ENCODE measurements at regions not wholly inside any gene's neighbourhood (a gene's known extent, or its start where the extent isn't known, plus 50 kb on each side); places are given as distances from the start of the nearest gene placed in this dataset.

- DNase-seq, result no peak
- no peak for TF ChIP-seq EZH2phosphoT487 (IDR thresholded peaks at IDR 0.05; ENCODE audit: borderline replicate concordance, low read depth)
- no peak for TF ChIP-seq FOXM1 (IDR thresholded peaks at IDR 0.05; ENCODE audit: low read depth)
- ChIA-PET CTCF (interaction anchor here (0.6 to 1.6 kb wide), 3 partner anchors 16 to 1883 kb away, joined by 3 read pairs; no protein-coding TSS in a partner anchor), POLR2A (no interaction called here)
- H3F3A ChIP-seq (replicated peaks; ENCODE audit: insufficient read depth), result no peaks in the 10 kb centered on the region
- no peaks in the 10 kb centered on the region for H3K27me3 ChIP-seq (ENCODE audit: insufficient read depth)
- no peaks in the 10 kb centered on the region for H3K36me3 ChIP-seq (replicated peaks in 1 of 2; ENCODE audit: control insufficient read depth in 1 of 2, insufficient read depth in 2 of 2, low read length in 1 of 2)
- no peak overlapping the region for H2AFZ ChIP-seq (ENCODE audit: low read depth)
- no peaks in the 10 kb centered on the region for H3K9me3 ChIP-seq
- no peaks in the 10 kb centered on the region for H3K9me2 ChIP-seq
- H3K27ac ChIP-seq (ENCODE audit: low read depth in 2 of 2, low read length in 1 of 2), result no peak overlapping the region
- H3K4me2 ChIP-seq, result no peak overlapping the region
- H3K4me1 ChIP-seq (ENCODE audit: control insufficient read depth in 1 of 2, insufficient read depth in 2 of 2, low read depth in 1 of 2, low read length in 1 of 2), result peaks cover 0 to 2% of the 10 kb centered on the region in 2 experiments; a peak in 2 of 4 replicates
- H3K9ac ChIP-seq, result no peak overlapping the region
- H3K4me3 ChIP-seq (ENCODE audit: low read depth in 2 of 2, low read length in 1 of 2), result no peak overlapping the region
- H3K79me2 ChIP-seq (ENCODE audit: insufficient read depth), result no peaks in the 10 kb centered on the region
- no peaks in the 10 kb centered on the region for H4K20me1 ChIP-seq (ENCODE audit: insufficient read depth)
- WGBS (ENCODE audit: low lambda C conversion rate), result 21% methylated on average over 1 of the region's 1 CpG
Measured at GRCh38 chr3:176798680-176799079, 398.6 kb downstream of the TBL1XR1 start.

- TF ChIP-seq EP300 (IDR thresholded peaks at IDR 0.05; ENCODE audit: borderline replicate concordance in 1 of 2, low read depth in 1 of 2, low read length in 1 of 2) (no peak), IRF3 (IDR thresholded peaks at IDR 0.05; ENCODE audit: low read depth, low read length) (no peak), FOXJ3 (CRISPR knock-in tag; IDR thresholded peaks at IDR 0.05) (no peak), MXI1 (IDR thresholded peaks at IDR 0.05; ENCODE audit: low read depth, low read length) (no peak), POLR2AphosphoS5 (IDR thresholded peaks at IDR 0.05; ENCODE audit: low read depth, low read length) (no peak), RFX5 (IDR thresholded peaks at IDR 0.05; ENCODE audit: low read length) (no peak), NRF1 (IDR thresholded peaks at IDR 0.05; ENCODE audit: low read depth, low read length) (no peak), FOSL2 (IDR thresholded peaks at IDR 0.05; ENCODE audit: borderline replicate concordance, low read depth) (no peak), ELF1 (IDR thresholded peaks at IDR 0.05) (no peak), USF2 (IDR thresholded peaks at IDR 0.05; ENCODE audit: borderline replicate concordance, low read depth, low read length) (no peak), RCOR1 (IDR thresholded peaks at IDR 0.05; ENCODE audit: low read length) (no peak), CTCF (IDR thresholded peaks at IDR 0.05) (no peak), JUND (IDR thresholded peaks at IDR 0.05) (no peak), NFIC (IDR thresholded peaks at IDR 0.05; ENCODE audit: borderline replicate concordance) (no peak), CHD2 (IDR thresholded peaks at IDR 0.05; ENCODE audit: low read length, partially characterized antibody) (no peak), PBX3 (IDR thresholded peaks at IDR 0.05) (no peak), EZH2phosphoT487 (IDR thresholded peaks at IDR 0.05; ENCODE audit: borderline replicate concordance, low read depth) (no peak), GATA2 (CRISPR knock-in tag; IDR thresholded peaks at IDR 0.05) (no peak), ZBTB33 (IDR thresholded peaks at IDR 0.05; ENCODE audit: borderline replicate concordance, low read depth) (no peak), YY1 (IDR thresholded peaks at IDR 0.05; ENCODE audit: low read depth) (no peak)
- H3K4me2 ChIP-seq, result no peak overlapping the region
- H3K4me1 ChIP-seq (ENCODE audit: control insufficient read depth in 1 of 2, insufficient read depth in 2 of 2, low read depth in 1 of 2, low read length in 1 of 2), result peaks cover 0 to 2% of the 10 kb centered on the region in 2 experiments; a peak in 2 of 4 replicates
- no peak overlapping the region for H3K9ac ChIP-seq
- no peaks in the 10 kb centered on the region for H3K9me2 ChIP-seq
- no peaks in the 10 kb centered on the region for H3F3A ChIP-seq (replicated peaks; ENCODE audit: insufficient read depth)
- H3K27ac ChIP-seq (ENCODE audit: low read depth in 2 of 2, low read length in 1 of 2), result no peak overlapping the region
- no peak overlapping the region for H3K4me3 ChIP-seq (ENCODE audit: low read depth in 2 of 2, low read length in 1 of 2)
- H2AFZ ChIP-seq (ENCODE audit: low read depth), result no peak overlapping the region
- no peaks in the 10 kb centered on the region for H3K27me3 ChIP-seq (ENCODE audit: insufficient read depth)
- no peaks in the 10 kb centered on the region for H3K79me2 ChIP-seq (ENCODE audit: insufficient read depth)
- H3K9me3 ChIP-seq, result no peaks in the 10 kb centered on the region
- H3K36me3 ChIP-seq (replicated peaks in 1 of 2; ENCODE audit: control insufficient read depth in 1 of 2, insufficient read depth in 2 of 2, low read length in 1 of 2), result no peaks in the 10 kb centered on the region
- no peaks in the 10 kb centered on the region for H4K20me1 ChIP-seq (ENCODE audit: insufficient read depth)
- ChIA-PET POLR2A (no interaction called here), CTCF (no interaction called here)
- 13% methylated on average over 2 of the region's 2 CpGs for WGBS (ENCODE audit: low lambda C conversion rate)
- no peak for DNase-seq
Measured at GRCh38 chr3:176796371-176796770, 400.9 kb downstream of the TBL1XR1 start.

All from SK-N-SH (cell line).